Posterior cingulate gyrus (tissue), 11 donors: ENCODE measurements at regions not wholly inside any gene's neighbourhood (a gene's known extent, or its start where the extent isn't known, plus 50 kb on each side); places are given as distances from the start of the nearest gene placed in this dataset.
"Not testable (repeated sequence)": the region's sequence is repeated elsewhere in the genome, so short reads cannot be mapped to it uniquely, and the experiment has no call there.

Experiments used
- DNase-seq, 10 donors: peaks; one replicate each; pipeline versions ENCODE4 v3.0.0 to v3.0.0-alpha.2; 2020 to 2021; ENCODE audit warnings: mixed read lengths in 3 of 10
- intact Hi-C: fragments of 100-400 bp; cut with DNase I; formaldehyde crosslinking; loops from one replicate; pipeline ENCODE4 v1.15.1; 2023

DNA sequence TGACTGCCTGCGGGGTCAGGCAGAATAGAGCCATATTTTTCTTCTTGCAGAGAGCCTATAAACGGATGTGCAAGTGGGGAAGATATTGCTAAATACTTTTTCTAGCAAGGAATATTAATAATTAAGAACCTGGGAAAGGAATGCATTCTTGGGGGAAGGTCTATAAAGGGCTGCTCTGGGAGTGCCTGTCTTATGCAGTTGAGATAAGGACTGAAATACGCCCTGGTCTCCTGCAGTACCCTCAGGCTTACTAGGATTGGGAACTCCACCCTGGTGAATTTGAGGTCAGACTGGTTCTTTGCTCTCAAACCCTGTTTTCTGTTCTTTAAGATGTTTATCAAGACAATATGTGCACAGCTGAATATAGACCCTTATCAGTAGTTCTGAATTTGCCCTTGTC lies 152.5 kb upstream of the APOOL start:
- intact Hi-C loops, DNase-seq: not testable (repeated sequence)

DNA sequence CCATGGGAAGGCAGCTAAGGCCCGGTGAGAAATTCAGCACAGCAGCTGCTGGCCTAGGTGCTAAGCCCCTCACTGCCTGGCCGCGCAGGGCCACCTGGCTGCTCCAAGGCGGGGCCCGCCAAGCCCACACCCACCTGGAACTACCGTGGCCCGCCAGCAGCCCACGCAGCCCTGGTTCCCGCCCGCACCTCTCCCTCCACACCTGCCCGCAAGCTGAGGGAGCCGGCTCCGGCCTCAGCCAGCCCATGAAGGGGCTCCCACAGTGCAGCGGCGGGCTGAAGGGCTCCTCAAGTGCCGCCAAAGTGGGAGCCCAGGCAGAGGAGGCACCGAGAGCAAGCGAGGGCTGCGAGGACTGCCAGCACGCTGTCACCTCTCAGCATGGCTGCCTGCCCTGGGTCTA lies 146.9 kb upstream of the APOOL start:
- intact Hi-C loops, result not testable (repeated sequence)

DNA sequence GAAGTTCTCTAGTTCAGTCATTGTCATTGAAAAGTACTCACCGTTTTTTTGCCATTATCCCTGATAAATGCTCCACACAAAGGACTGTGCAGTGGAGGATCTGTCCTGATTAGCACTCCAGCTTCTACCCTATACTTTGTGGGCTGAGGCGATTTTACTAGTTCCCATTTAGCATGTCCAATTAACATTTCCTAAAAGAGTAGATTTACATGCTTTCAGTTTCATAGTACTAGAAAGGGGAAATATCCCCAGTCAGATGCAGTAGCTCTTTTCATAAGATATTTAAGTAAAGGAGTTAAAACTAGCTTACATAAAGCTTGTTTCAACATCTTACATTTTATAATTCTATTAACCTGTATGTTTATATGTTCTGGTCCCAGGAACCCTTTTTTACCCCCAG lies 144.9 kb upstream of the APOOL start:
- DNase-seq, intact Hi-C loops: not testable (repeated sequence)

More for the DNA sequence above, 146.9 kb upstream of the APOOL start:
- DNase-seq, result peak in 1 of 10 donors; percentile 74

DNA sequence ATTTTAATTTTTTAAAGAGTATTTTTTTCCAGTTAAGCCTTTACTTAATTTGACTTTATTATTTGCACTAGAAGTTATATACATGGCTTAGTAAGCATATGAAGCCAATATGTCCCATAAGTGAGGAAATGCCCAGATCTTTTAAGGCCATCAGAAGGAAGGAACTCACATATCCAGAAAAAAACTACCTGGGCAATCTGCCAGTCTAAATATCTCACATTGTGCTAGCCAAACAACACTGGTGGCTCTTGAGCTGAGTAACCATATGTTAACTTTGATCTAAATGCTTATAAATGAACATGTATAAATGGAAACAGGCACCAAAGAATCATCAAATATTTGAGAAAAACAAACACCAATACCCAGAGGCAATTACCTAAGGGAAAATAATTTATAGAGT lies 138.6 kb upstream of the APOOL start:
- intact Hi-C loops, result no loop called here

DNA sequence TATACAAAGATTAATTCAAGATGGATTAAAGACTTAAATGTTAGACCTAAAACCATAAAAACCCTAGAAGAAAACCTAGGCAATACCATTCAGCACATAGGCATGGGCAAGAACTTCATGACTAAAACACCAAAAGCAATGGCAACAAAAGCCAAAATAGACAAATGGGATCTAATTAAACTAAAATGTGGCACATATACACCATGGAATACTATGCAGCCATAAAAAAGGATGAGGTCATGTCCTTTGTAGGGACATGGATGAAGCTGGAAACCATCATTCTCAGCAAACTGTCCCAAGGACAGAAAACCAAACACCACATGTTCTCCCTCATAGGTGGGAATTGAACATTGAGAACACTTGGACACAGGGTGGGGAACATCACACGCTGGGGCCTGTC lies 133.4 kb upstream of the APOOL start:
- DNase-seq, intact Hi-C loops: not testable (repeated sequence)

More for the DNA sequence above, 138.6 kb upstream of the APOOL start:
- DNase-seq, result no peak

DNA sequence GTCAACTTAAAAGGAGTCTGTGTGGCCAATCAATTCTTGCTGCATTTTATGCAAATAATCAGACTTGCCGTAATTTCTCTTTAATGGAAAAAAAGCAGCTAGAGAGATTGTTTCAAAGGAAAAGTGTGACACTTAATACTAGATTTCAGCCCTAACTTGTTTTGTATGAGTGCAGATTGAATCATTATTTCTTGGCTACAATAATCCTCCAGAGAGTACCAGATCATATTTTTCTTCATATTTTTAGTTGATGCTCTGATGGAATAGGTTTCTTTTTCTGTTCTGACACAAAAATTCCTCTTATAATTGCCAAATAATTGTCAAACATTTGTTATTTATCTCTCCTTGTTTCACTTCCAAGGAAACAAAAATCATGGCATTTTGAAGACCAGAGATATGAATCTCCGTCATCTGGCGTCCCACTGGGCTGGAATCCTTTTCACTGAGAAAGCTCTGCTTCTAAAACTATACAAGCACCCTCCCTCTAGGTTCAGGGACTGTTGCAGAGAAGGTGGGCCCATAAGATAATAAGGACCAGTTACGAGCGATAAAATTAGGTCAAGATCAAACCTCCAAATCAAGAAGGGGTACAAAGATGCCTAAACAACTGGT lies 131.4 kb upstream of the APOOL start:
- intact Hi-C loops, DNase-seq: not testable (repeated sequence)

DNA sequence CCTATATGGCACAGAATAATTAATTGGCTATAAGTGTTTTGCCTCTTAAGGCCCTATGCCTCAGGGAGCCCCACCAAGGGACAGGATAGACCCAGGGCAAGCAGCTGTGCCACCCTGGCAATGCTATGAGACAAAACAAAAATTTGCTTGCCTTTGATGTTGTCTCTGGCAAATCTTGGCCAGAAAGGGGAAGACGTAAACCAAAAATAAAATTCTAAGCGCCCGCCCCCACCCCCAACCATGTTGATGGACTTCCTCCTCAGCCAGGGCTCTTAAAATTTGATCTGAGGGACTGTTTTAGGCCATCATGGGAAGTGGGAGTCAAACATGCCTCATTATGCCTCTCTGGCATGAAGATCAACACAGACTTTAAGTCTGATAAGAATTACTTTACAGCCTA lies 130.5 kb upstream of the APOOL start:
- DNase-seq, result no peak
- intact Hi-C loops, result no loop called here

DNA sequence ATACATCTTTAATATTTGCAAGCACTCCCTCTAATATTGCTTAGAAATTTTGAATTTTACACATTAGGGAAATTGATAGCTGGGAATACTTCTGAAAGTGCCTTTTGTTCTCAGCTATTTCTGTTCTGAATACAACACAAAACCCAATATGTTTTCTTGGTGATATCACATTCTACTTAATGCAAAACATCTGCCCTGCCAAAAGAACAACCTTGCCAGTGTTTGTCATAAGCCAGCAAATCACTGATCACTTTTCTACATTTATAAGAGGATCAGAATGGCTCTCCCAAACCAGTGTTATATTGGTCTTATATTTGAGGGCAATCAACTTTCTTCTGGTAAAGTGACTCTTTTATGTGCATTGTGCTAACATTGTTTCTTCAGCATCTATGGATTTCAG lies 126.8 kb upstream of the APOOL start:
- intact Hi-C loops, result no loop called here

DNA sequence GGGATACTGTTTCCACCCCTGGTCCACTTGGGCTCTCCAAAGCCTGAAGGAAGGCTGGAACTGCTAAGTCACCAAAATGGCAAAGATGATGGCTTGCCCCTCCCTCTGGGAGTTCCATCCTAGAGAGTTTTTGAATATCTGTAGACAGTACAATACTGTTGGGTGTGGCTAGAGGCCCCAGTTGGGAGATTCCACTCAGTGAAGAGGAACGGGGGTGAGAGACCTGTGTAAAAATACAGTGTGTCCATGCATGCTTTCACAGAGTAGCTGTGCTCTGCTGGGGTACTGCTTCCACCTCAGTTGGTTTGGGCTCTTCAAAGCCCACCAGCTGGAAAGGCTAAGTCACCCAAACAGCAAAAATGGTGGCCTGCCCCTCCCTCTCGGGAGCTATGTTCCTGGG lies 109.8 kb upstream of the APOOL start:
- intact Hi-C loops, result no loop called here
- no peak for DNase-seq

More for the DNA sequence above, 126.8 kb upstream of the APOOL start:
- no peak for DNase-seq

DNA sequence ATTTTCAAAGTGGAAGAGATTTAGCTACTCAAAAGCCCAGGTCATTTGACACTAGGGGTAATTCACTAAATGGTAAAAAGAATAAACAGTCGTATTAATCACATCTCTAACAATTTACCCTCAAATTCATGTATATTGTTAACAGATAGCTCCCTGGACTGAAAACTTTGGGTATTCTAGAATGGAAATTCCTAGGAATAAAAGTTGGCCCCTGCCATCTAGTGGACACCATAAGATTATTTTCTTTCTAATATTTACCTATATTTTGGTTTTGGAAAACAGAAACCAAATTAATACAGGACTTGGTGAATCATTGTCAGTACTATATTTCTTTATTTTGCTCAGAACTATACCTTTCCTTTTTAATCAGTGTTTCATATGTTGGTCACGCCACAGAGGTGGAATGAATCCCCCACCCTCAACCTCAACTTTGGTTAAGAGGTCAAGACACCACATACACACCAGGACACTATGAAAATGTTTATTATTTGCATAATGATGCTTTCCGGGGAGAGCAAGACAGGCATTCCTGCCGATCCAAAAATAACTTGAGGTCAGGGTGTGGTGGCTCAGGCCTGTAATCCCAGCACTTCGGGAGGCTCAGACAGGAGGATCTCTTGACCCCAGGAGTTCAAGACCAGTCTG lies 96.2 kb upstream of the APOOL start:
- no peak for DNase-seq
- intact Hi-C loops, result no loop called here

DNA sequence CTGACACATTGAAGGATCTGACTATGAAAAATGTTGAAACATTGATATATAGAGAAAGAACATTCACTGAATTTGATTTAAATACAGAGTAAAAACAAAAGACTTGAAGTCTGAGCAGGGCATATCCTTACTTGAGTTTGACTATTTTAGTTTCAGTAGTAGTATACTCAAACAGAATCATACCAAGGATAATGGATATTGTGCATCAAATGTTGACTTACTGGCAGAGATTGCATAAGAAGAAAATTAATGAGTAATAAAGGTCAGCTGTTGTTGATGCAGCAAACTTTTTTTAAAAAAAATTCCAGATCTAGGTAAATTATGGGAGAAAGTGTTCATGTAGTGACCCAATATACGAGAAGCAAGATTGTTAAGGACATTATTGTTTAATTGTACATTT lies 94.5 kb upstream of the APOOL start:
- intact Hi-C loops, result no loop called here
- no peak for DNase-seq

DNA sequence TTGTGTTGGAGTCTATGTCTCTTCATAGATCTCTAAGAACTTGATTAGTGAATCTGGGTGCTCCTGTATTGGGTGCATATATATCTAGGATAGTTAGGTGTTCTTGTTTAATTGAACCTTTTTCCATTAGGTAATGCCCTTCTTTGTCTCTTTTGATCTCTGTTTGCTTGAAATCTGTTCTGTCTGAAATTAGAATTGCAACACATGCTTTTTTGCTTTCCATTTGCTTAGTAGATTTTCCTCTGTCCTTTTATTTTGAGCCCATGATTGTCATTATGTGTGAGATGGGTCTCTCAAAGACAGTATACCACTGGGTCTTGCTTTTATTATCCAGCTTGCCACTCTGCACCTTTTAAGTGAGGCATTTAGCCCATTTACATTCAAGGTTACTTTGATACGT lies 79.1 kb upstream of the APOOL start:
- intact Hi-C loops, result no loop called here

DNA sequence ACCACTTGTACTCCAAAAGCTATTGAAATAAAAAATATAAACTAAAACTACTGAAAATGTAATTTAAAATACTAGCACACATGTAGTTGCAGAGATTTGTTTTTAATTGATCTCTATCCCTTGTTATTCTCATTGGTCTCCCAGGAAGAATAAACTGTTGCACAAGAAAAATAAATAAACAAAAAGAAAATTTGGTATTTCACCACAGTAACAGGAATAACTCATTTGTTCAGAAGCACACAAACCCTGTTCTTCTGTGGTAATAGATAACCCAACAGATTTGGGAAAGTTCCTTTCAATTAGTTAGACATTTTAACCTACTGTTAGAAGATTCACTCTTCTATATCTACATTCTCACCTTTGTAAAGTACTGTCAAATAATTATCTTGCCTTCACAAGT lies 70.9 kb upstream of the APOOL start:
- intact Hi-C loops, result no loop called here
- DNase-seq, result no peak

More for the DNA sequence above, 79.1 kb upstream of the APOOL start:
- no peak for DNase-seq

DNA sequence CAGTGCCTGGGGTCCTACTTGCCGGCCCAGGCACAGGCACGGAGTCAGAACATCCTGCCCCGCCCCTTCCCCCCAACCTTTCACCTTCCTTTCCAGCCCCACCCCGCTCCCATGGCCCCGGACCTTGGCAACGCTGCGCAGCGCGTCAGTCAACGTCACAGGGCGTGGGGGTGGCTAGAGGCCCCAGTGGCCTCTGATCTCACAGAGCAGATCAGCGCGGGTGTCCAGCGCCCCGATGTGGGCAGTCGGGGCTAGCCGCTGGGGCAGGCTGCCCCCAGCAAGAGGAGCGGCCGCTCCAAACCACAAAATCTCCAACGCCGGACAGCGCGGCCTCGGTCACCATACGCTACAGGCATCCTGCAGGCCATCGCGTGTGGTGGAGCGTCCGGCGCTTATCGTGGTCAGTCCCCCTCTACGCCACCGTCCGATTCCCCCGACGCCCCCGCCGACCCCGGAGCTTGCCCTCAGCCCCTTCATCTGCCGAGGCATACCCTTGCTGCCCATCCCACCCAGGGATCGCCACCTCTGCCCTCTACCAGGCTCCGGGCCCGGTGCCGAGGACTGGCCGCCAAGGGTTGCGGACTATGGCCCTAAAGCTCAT lies 69.6 kb upstream of the APOOL start:
- intact Hi-C loops, result no loop called here
- peak in 1 of 10 donors; percentile 61 for DNase-seq
